ENCODE measurements at regions not wholly inside any gene's neighbourhood (a gene's known extent, or its start where the extent isn't known, plus 50 kb on each side); places are given as distances from the start of the nearest gene placed in this dataset.
"Not testable (repeated sequence)": the region's sequence is repeated elsewhere in the genome, so short reads cannot be mapped to it uniquely, and the experiment has no call there.

DNA sequence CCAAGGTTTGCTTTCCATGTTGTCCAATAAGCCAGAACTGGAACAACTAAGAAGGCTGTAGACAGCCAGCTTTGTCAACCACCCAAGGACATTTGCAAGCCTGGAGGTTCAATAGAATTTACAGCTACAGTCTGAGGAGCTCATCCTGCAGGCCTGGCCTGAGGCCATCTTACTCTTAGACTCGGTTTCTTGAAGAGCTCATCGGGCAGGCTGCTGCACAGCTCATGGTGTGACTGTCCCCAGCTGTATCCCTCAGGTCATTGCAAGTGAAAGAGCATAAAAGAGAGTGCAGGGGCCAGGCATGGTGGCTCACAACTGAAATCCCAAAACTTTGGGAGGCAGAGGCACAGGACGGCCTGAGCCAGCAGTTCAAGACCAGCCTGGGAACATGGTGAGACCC is 96.9 kb upstream of the FOXQ1 start:
- DNase-seq = no peak
- no peaks in the 10 kb centered on the region for H3K9me2 ChIP-seq (replicated peaks; ENCODE audit: insufficient read depth, low read length)
- H3K9ac ChIP-seq (ENCODE audit: low read length) = no peak overlapping the region
- H3K79me2 ChIP-seq (ENCODE audit: low read length) = no peaks in the 10 kb centered on the region
- H3K4me1 ChIP-seq (ENCODE audit: low read length) = no peaks in the 10 kb centered on the region
- H3K9me3 ChIP-seq (replicated peaks; ENCODE audit: insufficient read depth, low read length) = no peaks in the 10 kb centered on the region
- H3F3A ChIP-seq (ENCODE audit: insufficient read depth, low read length) = no peaks in the 10 kb centered on the region
- no peak overlapping the region for H3K4me3 ChIP-seq (ENCODE audit: low read length)
- H3K36me3 ChIP-seq (replicated peaks; ENCODE audit: insufficient read depth, low read length) = no peaks in the 10 kb centered on the region
- no peak overlapping the region for H2AFZ ChIP-seq (ENCODE audit: low read length)
- H3K27me3 ChIP-seq (replicated peaks; ENCODE audit: insufficient read depth, low read length) = no peaks in the 10 kb centered on the region
- no peaks in the 10 kb centered on the region for H4K20me1 ChIP-seq (ENCODE audit: insufficient read depth, low read length)
- H3K27ac ChIP-seq (ENCODE audit: low read length) = no peak overlapping the region
- no peak overlapping the region for H3K4me2 ChIP-seq (ENCODE audit: low read depth, low read length)
- TF ChIP-seq EZH2phosphoT487 (IDR thresholded peaks at IDR 0.05; ENCODE audit: low read length) (no peak), EZH2 (optimal IDR thresholded peaks at IDR 0.05; ENCODE audit: low read depth, low read length) (no peak)
- TF ChIP-seq, protein P1, sequence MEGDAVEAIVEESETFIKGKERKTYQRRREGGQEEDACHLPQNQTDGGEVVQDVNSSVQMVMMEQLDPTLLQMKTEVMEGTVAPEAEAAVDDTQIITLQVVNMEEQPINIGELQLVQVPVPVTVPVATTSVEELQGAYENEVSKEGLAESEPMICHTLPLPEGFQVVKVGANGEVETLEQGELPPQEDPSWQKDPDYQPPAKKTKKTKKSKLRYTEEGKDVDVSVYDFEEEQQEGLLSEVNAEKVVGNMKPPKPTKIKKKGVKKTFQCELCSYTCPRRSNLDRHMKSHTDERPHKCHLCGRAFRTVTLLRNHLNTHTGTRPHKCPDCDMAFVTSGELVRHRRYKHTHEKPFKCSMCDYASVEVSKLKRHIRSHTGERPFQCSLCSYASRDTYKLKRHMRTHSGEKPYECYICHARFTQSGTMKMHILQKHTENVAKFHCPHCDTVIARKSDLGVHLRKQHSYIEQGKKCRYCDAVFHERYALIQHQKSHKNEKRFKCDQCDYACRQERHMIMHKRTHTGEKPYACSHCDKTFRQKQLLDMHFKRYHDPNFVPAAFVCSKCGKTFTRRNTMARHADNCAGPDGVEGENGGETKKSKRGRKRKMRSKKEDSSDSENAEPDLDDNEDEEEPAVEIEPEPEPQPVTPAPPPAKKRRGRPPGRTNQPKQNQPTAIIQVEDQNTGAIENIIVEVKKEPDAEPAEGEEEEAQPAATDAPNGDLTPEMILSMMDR (IDR thresholded peaks at IDR 0.05; ENCODE audit: low read length) = no peak

DNA sequence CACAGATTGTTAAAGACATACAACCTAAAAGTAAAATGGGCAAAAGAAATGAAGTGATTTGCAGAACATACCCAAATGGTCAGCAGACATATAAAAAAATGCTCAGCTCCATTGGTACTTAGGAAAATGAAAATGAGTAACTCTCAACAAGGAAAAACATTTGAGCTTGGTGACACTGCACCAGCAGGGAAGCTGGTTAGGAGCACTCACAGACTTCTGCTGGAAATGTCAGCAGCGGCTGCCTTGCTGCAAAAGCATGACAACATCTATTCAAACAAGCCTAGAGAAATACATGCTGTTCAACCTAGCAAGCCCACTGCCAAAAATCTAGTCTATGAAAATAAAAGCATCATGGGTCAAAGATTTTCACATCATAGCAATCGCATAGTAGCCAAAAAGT is 99.0 kb upstream of the FOXQ1 start:
- no peak overlapping the region for H3K4me3 ChIP-seq (ENCODE audit: low read length)
- no peak overlapping the region for H3K9ac ChIP-seq (ENCODE audit: low read length)
- no peak for DNase-seq
- no peaks in the 10 kb centered on the region for H3K36me3 ChIP-seq (replicated peaks; ENCODE audit: insufficient read depth, low read length)
- no peaks in the 10 kb centered on the region for H3F3A ChIP-seq (ENCODE audit: insufficient read depth, low read length)
- H3K9me2 ChIP-seq (replicated peaks; ENCODE audit: insufficient read depth, low read length) = no peaks in the 10 kb centered on the region
- H3K27ac ChIP-seq (ENCODE audit: low read length) = no peak overlapping the region
- no peak overlapping the region for H2AFZ ChIP-seq (ENCODE audit: low read length)
- H3K9me3 ChIP-seq (replicated peaks; ENCODE audit: insufficient read depth, low read length) = no peaks in the 10 kb centered on the region
- H4K20me1 ChIP-seq (ENCODE audit: insufficient read depth, low read length) = no peaks in the 10 kb centered on the region
- H3K79me2 ChIP-seq (ENCODE audit: low read length) = no peaks in the 10 kb centered on the region
- no peaks in the 10 kb centered on the region for H3K27me3 ChIP-seq (replicated peaks; ENCODE audit: insufficient read depth, low read length)
- no peaks in the 10 kb centered on the region for H3K4me1 ChIP-seq (ENCODE audit: low read length)
- TF ChIP-seq, protein P1 (IDR thresholded peaks at IDR 0.05; ENCODE audit: low read length) = no peak
- no peak for TF ChIP-seq EZH2phosphoT487 (IDR thresholded peaks at IDR 0.05; ENCODE audit: low read length)
- TF ChIP-seq EZH2 (optimal IDR thresholded peaks at IDR 0.05; ENCODE audit: low read depth, low read length) = no peak
- H3K4me2 ChIP-seq (ENCODE audit: low read depth, low read length) = no peak overlapping the region

DNA sequence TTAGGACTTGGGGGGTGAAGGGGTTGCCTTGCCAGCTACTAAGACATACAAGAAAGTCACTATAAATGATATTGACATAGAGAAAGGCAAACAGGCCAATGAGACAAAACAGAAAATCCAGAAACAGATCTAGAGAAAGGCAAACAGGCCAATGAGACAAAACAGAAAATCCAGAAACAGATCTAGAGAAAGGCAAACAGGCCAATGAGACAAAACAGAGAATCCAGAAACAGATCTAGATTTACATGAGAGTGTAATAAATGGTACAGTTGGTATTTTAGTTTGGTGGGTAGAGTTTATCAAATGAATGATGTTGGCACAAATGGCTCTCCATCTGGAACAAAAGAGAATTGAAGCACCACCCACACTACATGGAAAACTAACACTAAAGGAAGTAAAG is 99.8 kb upstream of the FOXQ1 start:
- not testable (repeated sequence) for H3K79me2 ChIP-seq (ENCODE audit: low read length); H3F3A ChIP-seq (ENCODE audit: insufficient read depth, low read length); H3K36me3 ChIP-seq (replicated peaks; ENCODE audit: insufficient read depth, low read length); H3K27ac ChIP-seq (ENCODE audit: low read length); H3K4me3 ChIP-seq (ENCODE audit: low read length); DNase-seq; H3K9me2 ChIP-seq (replicated peaks; ENCODE audit: insufficient read depth, low read length); H4K20me1 ChIP-seq (ENCODE audit: insufficient read depth, low read length); H3K9ac ChIP-seq (ENCODE audit: low read length); H3K4me1 ChIP-seq (ENCODE audit: low read length); H3K4me2 ChIP-seq (ENCODE audit: low read depth, low read length); H2AFZ ChIP-seq (ENCODE audit: low read length); H3K27me3 ChIP-seq (replicated peaks; ENCODE audit: insufficient read depth, low read length); H3K9me3 ChIP-seq (replicated peaks; ENCODE audit: insufficient read depth, low read length)

DNA sequence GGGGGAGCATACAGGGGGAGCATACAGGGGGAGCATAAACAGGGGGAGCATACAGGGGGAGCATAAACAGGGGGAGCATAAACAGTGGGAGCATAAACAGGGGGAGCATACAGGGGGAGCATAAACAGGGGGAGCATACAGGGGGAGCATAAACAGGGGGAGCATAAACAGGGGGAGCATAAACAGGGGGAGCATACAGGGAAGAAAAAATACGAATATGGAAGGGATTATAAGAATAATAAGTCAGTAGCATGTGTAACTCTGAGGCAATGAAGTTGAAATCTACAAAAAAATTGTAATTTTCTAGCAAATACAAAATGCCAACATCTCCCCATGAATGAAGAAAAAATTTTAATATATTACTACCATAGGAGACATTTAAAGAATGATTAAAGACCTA is 101.3 kb upstream of the FOXQ1 start:
- H3K4me1 ChIP-seq (ENCODE audit: low read length); H3K9me2 ChIP-seq (replicated peaks; ENCODE audit: insufficient read depth, low read length); H3K27me3 ChIP-seq (replicated peaks; ENCODE audit: insufficient read depth, low read length); H3K9ac ChIP-seq (ENCODE audit: low read length); H3K79me2 ChIP-seq (ENCODE audit: low read length); H3K27ac ChIP-seq (ENCODE audit: low read length); H2AFZ ChIP-seq (ENCODE audit: low read length); DNase-seq; H3K4me3 ChIP-seq (ENCODE audit: low read length); H3K4me2 ChIP-seq (ENCODE audit: low read depth, low read length); H4K20me1 ChIP-seq (ENCODE audit: insufficient read depth, low read length); H3K9me3 ChIP-seq (replicated peaks; ENCODE audit: insufficient read depth, low read length); H3F3A ChIP-seq (ENCODE audit: insufficient read depth, low read length); H3K36me3 ChIP-seq (replicated peaks; ENCODE audit: insufficient read depth, low read length): not testable (repeated sequence)

Measured in MM.1S (cell line).